HG03159 (cell line): ENCODE measurements at regions not wholly inside any gene's neighbourhood (a gene's known extent, or its start where the extent isn't known, plus 50 kb on each side); places are given as distances from the start of the nearest gene placed in this dataset.

Experiments used
- ATAC-seq: cut with Tn5 transposase; IDR thresholded peaks from one replicate; pipeline ENCODE4 v1.9.1; 2021; ENCODE audit warnings: mild to moderate bottlenecking, moderate library complexity; ENCODE audit not compliant: unreplicated experiment

DNA sequence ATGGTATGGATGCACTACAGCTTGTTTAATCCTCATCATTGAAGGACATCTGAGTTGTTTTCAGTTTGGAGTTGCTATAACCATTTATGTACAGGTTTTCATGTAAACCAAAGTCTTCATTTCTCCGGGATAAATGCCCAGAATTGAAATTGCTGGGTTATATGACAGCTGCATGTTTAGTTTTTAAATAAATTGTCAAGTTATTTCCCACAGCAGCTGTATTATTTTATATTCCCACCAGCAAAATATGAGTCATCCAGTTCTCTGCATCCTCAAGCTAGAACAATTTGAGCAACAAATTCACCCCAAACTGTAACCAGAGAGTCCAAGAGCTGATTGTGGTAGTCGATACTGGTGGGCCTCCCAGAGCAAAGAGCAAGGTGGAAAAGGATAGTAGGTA, 125.6 kb upstream of the PRNP start:
- no peak for ATAC-seq

- ATAC-seq = no peak
Measured at GRCh38 chr20:4559906-4560305, 126.3 kb upstream of the PRNP start.

DNA sequence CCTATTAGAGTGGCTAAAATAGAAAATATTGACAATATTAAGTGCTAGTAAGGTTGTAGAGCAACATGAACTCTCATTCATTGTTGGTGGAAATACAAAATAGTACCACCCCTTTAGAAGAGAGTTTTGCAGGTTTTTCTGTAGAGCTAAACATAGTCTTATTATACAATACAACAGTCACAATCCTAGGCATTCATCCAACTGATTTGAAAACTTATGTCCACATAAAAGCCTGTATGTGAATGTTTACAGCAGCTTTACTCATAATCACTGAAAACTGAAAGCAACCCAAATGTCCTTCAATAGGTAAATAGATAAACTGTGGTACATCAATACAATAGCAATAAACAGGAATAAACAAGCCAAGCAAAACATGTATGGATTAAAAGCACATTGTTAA, 127.2 kb upstream of the PRNP start:
- ATAC-seq = no peak

- no peak for ATAC-seq
Measured at GRCh38 chr20:4556781-4557180, 129.5 kb upstream of the PRNP start.

GRCh38 chr20:4555188-4555890, 130.9 kb upstream of the PRNP start:
- no peak for ATAC-seq

- ATAC-seq = no peak
Measured at GRCh38 chr20:4554346-4554745, 131.9 kb upstream of the PRNP start.

DNA sequence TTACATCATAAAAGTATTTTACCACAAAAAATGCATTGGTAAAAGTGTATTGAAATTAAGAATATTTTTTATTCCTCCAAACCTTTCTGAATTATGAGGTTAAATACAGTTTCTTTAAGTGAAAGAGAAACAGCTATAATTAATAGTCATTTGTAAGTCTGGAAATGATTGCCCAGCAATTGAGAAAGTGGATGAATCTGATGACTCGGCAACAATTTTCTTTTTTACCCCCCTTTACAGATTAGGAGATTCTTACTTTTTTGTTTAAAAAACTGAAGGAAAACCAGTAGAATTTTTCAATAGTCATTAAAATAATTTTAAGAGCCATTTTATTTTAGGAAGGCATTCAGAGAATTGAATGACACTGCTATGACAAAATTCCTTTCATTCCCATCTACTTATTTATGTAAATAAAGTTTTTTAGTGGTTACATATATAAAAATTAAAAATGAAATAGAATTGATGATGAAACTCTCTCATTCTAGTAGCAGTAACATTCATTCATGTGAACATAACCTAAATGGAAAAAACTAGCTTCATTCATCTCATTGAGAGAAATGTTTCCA, 134.1 kb upstream of the PRNP start:
- ATAC-seq = no peak

DNA sequence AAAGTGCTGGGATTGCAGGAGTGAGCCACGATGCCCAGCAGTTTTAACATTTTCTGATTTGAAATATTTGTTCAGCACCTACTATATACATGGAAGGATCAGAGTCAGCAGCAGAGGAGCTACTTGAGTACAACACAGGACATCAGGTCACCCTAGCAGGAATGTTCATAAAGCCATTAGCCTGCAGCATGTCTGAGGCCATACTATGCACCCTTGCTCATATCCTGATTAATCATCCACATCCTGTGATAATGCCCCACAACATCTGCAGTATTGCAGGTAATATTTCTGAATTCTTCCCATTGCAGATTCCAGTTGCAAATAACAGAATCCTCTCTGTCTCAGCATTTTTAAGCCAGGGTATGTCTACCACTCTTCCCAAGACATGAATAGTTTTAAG, 135.5 kb upstream of the PRNP start:
- ATAC-seq = no peak

GRCh38 chr20:4549711-4550259, 136.5 kb upstream of the PRNP start:
- ATAC-seq = no peak

DNA sequence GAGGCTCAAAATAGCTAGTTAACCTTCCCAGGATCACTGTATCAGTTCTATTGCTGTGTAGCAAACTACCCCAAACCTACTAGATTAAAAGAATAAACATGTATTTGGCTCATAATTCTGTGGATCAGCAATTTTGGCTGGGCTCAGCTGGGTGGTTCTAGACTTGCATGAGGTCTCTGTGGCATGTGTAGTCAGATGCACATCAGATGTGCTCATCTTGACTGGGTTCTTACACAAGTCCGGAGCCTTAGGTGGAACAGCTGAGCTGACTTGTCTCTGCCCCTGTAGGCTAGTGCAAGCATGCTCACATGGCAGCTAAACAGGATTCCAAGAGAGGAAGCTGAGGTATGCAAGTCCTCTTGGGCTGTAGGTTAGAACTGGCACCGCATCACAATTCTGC, 137.7 kb upstream of the PRNP start:
- no peak for ATAC-seq

GRCh38 chr20:4546786-4547185, 139.5 kb upstream of the PRNP start:
- no peak for ATAC-seq

DNA sequence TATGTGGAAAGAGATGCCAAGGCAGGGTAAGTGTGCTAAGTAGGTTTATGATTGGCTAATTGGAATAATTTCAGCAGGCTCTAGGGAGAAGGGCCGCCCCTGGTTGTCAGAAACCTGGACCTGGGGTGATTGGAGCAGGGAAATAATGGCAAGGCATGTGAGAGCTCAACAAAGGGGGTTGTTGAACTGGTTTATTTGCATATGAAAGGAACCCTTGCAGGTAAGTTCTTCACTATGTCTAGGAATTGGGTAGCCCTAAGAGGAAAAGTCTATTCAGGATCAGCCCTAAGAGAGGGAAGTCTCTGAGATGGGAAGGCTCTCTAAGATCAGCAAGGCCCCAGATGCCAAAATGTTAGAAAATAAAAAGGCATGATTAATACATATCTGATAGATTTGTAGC, 139.9 kb upstream of the PRNP start:
- no peak for ATAC-seq

GRCh38 chr20:4545526-4545925, 140.7 kb upstream of the PRNP start:
- no peak for ATAC-seq

DNA sequence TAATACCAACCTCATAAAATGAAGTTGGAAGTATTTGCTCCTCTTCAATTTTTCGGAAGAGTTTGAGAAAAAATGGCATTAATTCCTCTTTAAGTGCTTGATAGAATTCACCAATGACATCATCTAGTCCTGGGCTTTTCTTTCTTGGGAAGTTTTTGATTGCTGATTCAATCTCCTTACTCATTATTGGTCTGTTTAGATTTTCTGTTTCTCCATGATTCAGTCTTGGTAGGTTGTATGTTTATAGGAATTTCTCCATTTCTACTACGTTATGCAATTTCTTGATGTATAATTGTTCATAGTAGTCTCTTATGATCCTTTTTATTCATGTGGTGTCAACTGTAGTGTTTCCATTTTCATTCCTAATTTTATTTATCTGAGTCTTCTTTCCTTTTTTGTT, 141.5 kb upstream of the PRNP start:
- ATAC-seq = no peak

- no peak for ATAC-seq
Measured at GRCh38 chr20:4542270-4542669, 144.0 kb upstream of the PRNP start.

DNA sequence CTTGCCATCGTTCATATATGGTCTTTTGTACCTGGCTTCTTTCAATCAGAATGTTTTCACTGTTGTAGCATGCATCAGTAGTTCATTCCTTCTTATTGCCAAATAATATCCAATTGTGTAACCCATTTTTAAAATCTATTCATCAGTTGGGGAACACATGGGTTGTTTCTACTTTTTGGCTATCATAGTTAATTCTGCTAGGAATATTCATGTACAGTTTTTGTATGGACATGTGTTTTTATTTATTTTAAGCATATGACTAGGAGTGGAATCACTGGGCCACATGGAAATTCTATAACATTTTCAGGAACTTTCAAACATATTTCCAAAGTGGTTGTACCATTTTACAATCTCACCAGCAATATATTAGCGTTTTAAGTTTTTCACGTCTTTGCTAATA, 151.9 kb upstream of the PRNP start:
- no peak for ATAC-seq

DNA sequence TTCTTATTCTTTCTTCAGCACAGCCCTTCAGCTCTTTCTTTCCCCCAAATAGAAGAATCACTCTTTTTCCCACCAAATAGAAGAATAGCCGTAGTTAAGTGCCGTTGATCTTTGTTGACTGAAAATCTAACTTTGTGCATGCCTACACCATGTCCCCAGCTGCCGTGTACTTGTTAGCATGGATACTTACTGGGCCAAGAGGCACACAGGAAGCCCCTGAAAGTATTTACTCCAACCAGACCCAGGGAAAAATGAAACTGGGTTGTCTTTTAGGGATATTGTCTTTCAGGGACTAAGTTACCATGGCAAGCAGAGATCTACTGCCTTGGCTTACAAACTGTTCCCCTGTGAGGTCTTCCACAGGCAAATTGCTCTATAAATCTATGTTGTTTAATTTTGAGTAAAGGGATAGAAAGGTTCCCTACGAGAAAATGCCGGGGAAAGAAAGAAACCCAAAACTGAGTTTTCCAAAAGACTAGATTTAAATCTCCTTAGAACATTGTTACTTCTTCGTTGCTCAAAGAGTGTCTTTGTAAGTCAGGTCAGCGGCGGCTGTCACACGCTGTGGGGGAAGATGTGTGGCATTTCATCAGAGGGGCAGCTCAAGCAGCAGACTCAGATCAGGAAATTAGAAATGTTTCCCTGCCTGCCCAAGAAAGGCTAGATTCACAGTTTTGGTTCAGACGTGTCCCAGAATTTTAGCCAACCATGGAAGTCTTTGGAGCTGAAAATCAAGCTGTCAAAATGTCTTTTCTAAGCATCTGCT, 152.7 kb upstream of the PRNP start:
- no peak for ATAC-seq

DNA sequence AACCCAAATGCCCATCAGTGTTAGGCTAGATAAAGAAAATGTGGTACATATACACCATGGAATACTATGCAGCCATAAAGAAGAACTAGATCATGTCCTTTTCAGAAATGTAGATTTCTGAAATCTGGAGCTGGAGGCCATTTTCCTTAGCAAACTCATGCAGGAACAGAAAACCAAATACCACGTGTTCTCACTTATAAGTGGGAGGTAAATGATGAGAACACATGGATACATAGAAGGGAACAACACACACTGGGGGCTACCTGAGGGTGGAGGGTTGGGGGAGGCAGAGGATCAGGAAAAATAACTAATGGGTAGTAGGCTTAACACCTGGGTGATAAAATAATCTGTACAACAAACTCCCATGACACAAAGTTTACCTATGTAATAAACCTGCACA, 153.5 kb upstream of the PRNP start:
- ATAC-seq = no peak

GRCh38 chr20:4524792-4525191, 161.5 kb upstream of the PRNP start:
- no peak for ATAC-seq

- ATAC-seq = no peak
Measured at GRCh38 chr20:4524307-4524706, 161.9 kb upstream of the PRNP start.

DNA sequence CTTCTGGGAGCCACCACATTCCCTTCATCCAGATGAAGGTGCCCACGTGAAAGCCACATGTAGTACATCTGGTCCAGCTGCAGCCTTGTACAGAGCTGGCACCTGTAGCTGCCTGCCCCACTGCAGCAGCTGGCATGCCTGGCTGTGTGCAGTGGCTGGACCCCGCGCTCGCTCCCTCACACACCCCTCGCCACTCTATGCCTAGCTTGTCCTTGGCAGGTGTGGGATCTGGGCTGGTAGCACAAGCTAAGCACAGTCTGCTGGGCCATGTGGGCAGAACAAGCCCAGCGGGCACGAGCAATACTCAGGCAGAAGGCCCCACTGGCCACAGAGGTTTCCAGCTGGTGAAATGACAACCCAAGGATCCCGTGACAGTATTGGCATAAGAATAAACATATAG, 163.9 kb upstream of the PRNP start:
- no peak for ATAC-seq
